ENCODE measurements at regions not wholly inside any gene's neighbourhood (a gene's known extent, or its start where the extent isn't known, plus 50 kb on each side); places are given as distances from the start of the nearest gene placed in this dataset.

- Histone ChIP-seq H3K56ac (ENCODE audit: insufficient read length, low read depth, low read length) (no peak overlapping the region), H3K9me3 (ENCODE audit: control insufficient read depth, low read depth, low read length) (no peaks in the 10 kb centered on the region), H4K5ac (ENCODE audit: insufficient read length, low read depth, low read length) (no peak overlapping the region), H2BK120ac (ENCODE audit: low read depth, low read length, poor library complexity, severe bottlenecking) (no peak overlapping the region), H3K18ac (ENCODE audit: insufficient read length, low read depth, low read length) (no peak overlapping the region), H3K23ac (ENCODE audit: insufficient read length, low read depth, low read length) (no peak overlapping the region), H3K23me2 (ENCODE audit: insufficient read length, low read depth, low read length, poor library complexity, severe bottlenecking) (no peaks in the 10 kb centered on the region), H2BK15ac (ENCODE audit: low read depth, low read length) (no peak overlapping the region), H3K27ac (ENCODE audit: insufficient read length, low read depth, low read length) (no peak overlapping the region), H2AK5ac (ENCODE audit: insufficient read length, low read length) (no peak overlapping the region), H3K14ac (ENCODE audit: insufficient read depth, low read length) (no peak overlapping the region), H2AFZ (ENCODE audit: low read length) (no peak overlapping the region), H2BK5ac (ENCODE audit: insufficient read length, low read length) (no peak overlapping the region), H3K27me3 (ENCODE audit: insufficient read depth, low read length) (no peaks in the 10 kb centered on the region), H3K4ac (ENCODE audit: low read depth, low read length) (no peak overlapping the region), H2BK12ac (ENCODE audit: insufficient read length, low read depth, low read length) (no peak overlapping the region), H3K4me2 (ENCODE audit: insufficient read depth, insufficient read length, low read length) (no peak overlapping the region), H2BK20ac (ENCODE audit: low read depth, low read length, poor library complexity, severe bottlenecking) (no peak overlapping the region), H3K4me1 (ENCODE audit: insufficient read depth, low read length) (peaks cover 8% of the 10 kb centered on the region; the same call in 1 of the 2 replicates), H4K91ac (ENCODE audit: insufficient read length, low read depth, low read length) (no peak overlapping the region), H3K9ac (ENCODE audit: extremely low read depth, insufficient read length, low read length) (no peak overlapping the region), H3T11ph (ENCODE audit: low read length) (no peak overlapping the region), H4K20me1 (ENCODE audit: control insufficient read depth, insufficient read depth, insufficient read length) (no peaks in the 10 kb centered on the region), H4K8ac (replicated peaks; ENCODE audit: insufficient read length, low read depth, low read length) (no peak overlapping the region), H3K79me2 (ENCODE audit: insufficient read depth, low read length) (no peaks in the 10 kb centered on the region), H3K79me1 (ENCODE audit: insufficient read depth, low read depth, low read length, poor library complexity, severe bottlenecking) (no peaks in the 10 kb centered on the region)
- H3K36me3 Mint-ChIP-seq (ENCODE audit: insufficient read depth in 1 of 3, low read depth in 3 of 3) = peaks cover 0 to 14% (median 0%) of the 10 kb centered on the region in 3 experiments; a peak in 4 of 7 replicates
- H3K9me3 Mint-ChIP-seq = peaks cover 0 to 5% of the 10 kb centered on the region in 2 experiments; a peak in 1 of 5 replicates
- no peak for TF ChIP-seq CTCF (conservative IDR thresholded peaks at IDR 0.05)
- peak overlapping the region in 1 of 3 experiments; percentile 94; a peak in 2 of 7 replicates for H3K27ac Mint-ChIP-seq
- peaks cover 25 to 28% of the 10 kb centered on the region in 2 experiments for H3K4me1 Mint-ChIP-seq
- no CpG with 5 or more reads among the region's 5 CpGs for WGBS (ENCODE audit: extremely low coverage, insufficient read length, low lambda C conversion rate)
- H3K27me3 Mint-ChIP-seq (ENCODE audit: low read depth) = no peaks in the 10 kb centered on the region
- H3K4me3 Mint-ChIP-seq = no peak overlapping the region
- DNase-seq = no peak
Observed at GRCh38 chr20:11979306-11979990, 61.8 kb downstream of the BTBD3 start.
